HCT116 (cell line): ENCODE measurements at regions not wholly inside any gene's neighbourhood (a gene's known extent, or its start where the extent isn't known, plus 50 kb on each side); places are given as distances from the start of the nearest gene placed in this dataset.

ENCODE experiments used
- CEBPB ChIP-seq: IDR thresholded peaks from 2 replicates; pipeline ENCODE4 v1.6.1; 2012; ENCODE audit warnings: low read depth
- CTCF ChIP-seq, 3 experiments: fragments of 200-600 bp in 1 of 3; sonication (generic) in 1 of 3; IDR thresholded peaks in 2 of 3; conservative IDR thresholded peaks in 1 of 3; 2 replicates each; pipeline ENCODE4 v1.5.1; 2012 to 2017; ENCODE audit warnings: low read depth in 2 of 3, low read length in 2 of 3, antibody characterized with exemption in 1 of 3, borderline replicate concordance in 1 of 3, control low read depth in 1 of 3, mild to moderate bottlenecking in 1 of 3, mixed read lengths in 1 of 3, mixed run types in 1 of 3, moderate library complexity in 1 of 3; ENCODE audit not compliant: insufficient read depth in 1 of 3
- EZH2 ChIP-seq: fragments of 200-600 bp; sonication (generic); IDR thresholded peaks from 2 replicates; pipeline ENCODE4 v1.6.1; 2017; ENCODE audit warnings: antibody characterized with exemption, mixed run types
- FOSL1 ChIP-seq: IDR thresholded peaks from 2 replicates; pipeline ENCODE4 v1.6.1; 2012; ENCODE audit warnings: low read depth
- JUND ChIP-seq: IDR thresholded peaks from 2 replicates; pipeline ENCODE4 v1.6.1; 2012
- POLR2A ChIP-seq: IDR thresholded peaks from 2 replicates; pipeline ENCODE4 v1.7.0; 2011; ENCODE audit warnings: borderline replicate concordance; ENCODE audit not compliant: insufficient read depth, insufficient read length; ENCODE audit errors: extremely low read depth
- POLR2AphosphoS5 ChIP-seq: IDR thresholded peaks from 2 replicates; pipeline ENCODE4 v1.6.1; 2011; ENCODE audit warnings: mild to moderate bottlenecking, low read depth, low read length, moderate library complexity
- REST ChIP-seq: IDR thresholded peaks from 2 replicates; pipeline ENCODE4 v1.6.1; 2012; ENCODE audit warnings: low read depth
- YY1 ChIP-seq: IDR thresholded peaks from 2 replicates; pipeline ENCODE4 v1.6.1; 2011; ENCODE audit warnings: low read length, low read depth, moderate library complexity, mild to moderate bottlenecking; ENCODE audit not compliant: insufficient replicate concordance; ENCODE audit errors: extremely low read depth
- ZNF274 ChIP-seq: fragments of 200-500 bp; sonication (Bioruptor generic); IDR thresholded peaks from 2 replicates; pipeline ENCODE4 v1.6.1; 2014; ENCODE audit warnings: mild to moderate bottlenecking, low read depth, low read length, inconsistent platforms

GRCh38 chr1:238690415-238690814, 696.0 kb upstream of the CHRM3 start:
- TF ChIP-seq CTCF (IDR thresholded peaks at IDR 0.05 in 2 of 3, conservative IDR thresholded peaks at IDR 0.05 in 1 of 3; ENCODE audit: borderline replicate concordance in 1 of 3, insufficient read depth in 1 of 3, low read depth in 2 of 3, low read length in 2 of 3) (no peak), ZNF274 (no peak), CEBPB (no peak), YY1 (no peak), POLR2AphosphoS5 (no peak), POLR2A (no peak), REST (no peak), FOSL1 (no peak), EZH2 (no peak), JUND (no peak)
